AG04450 (cell line): ENCODE measurements at regions not wholly inside any gene's neighbourhood (a gene's known extent, or its start where the extent isn't known, plus 50 kb on each side); places are given as distances from the start of the nearest gene placed in this dataset.

ENCODE experiments used
- CTCF ChIA-PET: fragments of 300-600, 350-600 bp; formaldehyde crosslinking; extraction: SDS; loops from one replicate; lab custom pipeline; 2022; ENCODE audit warnings: antibody characterized with exemption, inconsistent platforms; lab: Charles Lee
- POLR2A ChIA-PET: fragments of 350-600 bp; formaldehyde crosslinking; extraction: SDS; loops from one replicate; lab custom pipeline; 2021; ENCODE audit warnings: antibody characterized with exemption, inconsistent platforms; lab: Yijun Ruan, JAX
- DNase-seq: peaks from one replicate; pipeline ENCODE4 v3.0.0-alpha.2; 2011; ENCODE audit warnings: low read depth, low spot score
- H3K27ac ChIP-seq: one replicate; pipeline ENCODE4 v1.5.1; 2012; ENCODE audit warnings: low read depth, low read length, control low read depth
- H3K27me3 ChIP-seq: one replicate; pipeline ENCODE4 v1.6.0; 2012; ENCODE audit warnings: low read length; ENCODE audit not compliant: control insufficient read depth, insufficient read depth
- H3K4me3 ChIP-seq: 2 replicates; pipeline ENCODE4 v1.5.1; 2011; ENCODE audit warnings: mild to moderate bottlenecking, low read depth, low read length, control low read depth
- H3K9me3 ChIP-seq: 2 replicates; pipeline ENCODE4 v1.5.1; 2012; ENCODE audit warnings: low read length; ENCODE audit not compliant: control insufficient read depth, insufficient read depth
- TF ChIP-seq, protein P1 (sequence below): IDR thresholded peaks from 2 replicates; pipeline ENCODE4 v1.5.1; 2011; ENCODE audit warnings: low read depth, low read length, control low read depth, inconsistent platforms

DNA sequence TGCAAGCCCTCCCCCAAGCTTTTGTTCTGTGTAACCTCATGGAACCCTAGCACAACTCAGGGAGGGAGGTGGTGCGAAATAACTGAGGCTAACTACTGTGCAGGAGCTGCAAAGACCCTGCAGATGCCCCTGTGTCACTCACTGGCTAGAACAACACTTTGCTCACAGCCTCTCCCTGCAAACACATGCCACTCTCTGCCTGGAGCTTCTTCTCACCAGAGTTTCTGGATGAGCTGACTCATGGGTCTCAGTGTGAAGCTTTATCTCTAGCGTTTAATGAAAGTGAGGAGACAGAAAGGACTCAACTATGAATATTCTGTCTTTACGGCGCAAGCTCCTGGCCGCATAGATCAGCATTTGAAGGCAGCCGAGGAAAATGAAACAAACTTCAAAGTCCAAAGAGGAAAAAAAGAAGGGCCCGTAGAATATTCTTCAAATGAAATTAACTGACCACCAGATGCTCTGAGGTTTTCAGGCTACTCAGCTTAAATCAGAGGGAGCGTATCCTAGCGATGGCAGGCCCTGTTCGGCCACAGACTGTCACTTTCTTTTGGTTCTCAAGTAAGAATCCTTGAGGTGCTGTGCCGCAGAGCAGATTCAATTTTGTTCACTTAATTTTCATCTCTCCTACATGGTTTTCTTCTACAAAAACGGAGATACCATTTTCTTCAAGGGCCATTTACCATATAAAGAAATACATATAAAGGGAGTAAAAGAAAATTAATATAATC, 77.7 kb upstream of the TAS2R1 start:
- Histone ChIP-seq H3K9me3 (no peaks in the 10 kb centered on the region), H3K27ac (no peak overlapping the region), H3K27me3 (no peaks in the 10 kb centered on the region), H3K4me3 (no peak overlapping the region)
- CTCF ChIA-PET, result no interaction called here
- DNase-seq, result no peak
- POLR2A ChIA-PET, result no interaction called here
- TF ChIP-seq, protein P1, sequence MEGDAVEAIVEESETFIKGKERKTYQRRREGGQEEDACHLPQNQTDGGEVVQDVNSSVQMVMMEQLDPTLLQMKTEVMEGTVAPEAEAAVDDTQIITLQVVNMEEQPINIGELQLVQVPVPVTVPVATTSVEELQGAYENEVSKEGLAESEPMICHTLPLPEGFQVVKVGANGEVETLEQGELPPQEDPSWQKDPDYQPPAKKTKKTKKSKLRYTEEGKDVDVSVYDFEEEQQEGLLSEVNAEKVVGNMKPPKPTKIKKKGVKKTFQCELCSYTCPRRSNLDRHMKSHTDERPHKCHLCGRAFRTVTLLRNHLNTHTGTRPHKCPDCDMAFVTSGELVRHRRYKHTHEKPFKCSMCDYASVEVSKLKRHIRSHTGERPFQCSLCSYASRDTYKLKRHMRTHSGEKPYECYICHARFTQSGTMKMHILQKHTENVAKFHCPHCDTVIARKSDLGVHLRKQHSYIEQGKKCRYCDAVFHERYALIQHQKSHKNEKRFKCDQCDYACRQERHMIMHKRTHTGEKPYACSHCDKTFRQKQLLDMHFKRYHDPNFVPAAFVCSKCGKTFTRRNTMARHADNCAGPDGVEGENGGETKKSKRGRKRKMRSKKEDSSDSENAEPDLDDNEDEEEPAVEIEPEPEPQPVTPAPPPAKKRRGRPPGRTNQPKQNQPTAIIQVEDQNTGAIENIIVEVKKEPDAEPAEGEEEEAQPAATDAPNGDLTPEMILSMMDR, result no peak

DNA sequence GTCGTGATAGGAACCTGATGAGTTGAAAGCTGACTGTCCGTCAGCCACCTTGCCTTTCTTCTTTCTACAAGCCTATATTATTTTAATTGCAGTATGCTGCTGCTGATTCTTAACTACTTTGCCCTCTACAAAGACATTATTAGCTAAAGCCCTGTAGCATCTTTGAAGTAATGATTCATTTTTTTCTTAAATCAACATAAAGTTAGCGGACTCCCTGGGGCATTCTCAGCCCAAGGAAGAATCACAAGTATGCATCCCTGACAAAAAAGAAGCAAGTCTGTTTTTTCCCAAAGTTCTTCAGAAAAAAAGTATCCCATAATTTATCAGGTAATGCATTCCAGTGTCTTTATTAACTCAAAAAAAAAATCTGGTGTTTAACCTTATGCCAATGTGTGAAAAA, 69.5 kb upstream of the TAS2R1 start:
- ChIA-PET CTCF (no interaction called here), POLR2A (no interaction called here)
- H3K9me3 ChIP-seq, result no peaks in the 10 kb centered on the region
- no peak overlapping the region for H3K4me3 ChIP-seq
- TF ChIP-seq, protein P1, result no peak
- DNase-seq, result no peak
- no peak overlapping the region for H3K27ac ChIP-seq
- no peaks in the 10 kb centered on the region for H3K27me3 ChIP-seq

DNA sequence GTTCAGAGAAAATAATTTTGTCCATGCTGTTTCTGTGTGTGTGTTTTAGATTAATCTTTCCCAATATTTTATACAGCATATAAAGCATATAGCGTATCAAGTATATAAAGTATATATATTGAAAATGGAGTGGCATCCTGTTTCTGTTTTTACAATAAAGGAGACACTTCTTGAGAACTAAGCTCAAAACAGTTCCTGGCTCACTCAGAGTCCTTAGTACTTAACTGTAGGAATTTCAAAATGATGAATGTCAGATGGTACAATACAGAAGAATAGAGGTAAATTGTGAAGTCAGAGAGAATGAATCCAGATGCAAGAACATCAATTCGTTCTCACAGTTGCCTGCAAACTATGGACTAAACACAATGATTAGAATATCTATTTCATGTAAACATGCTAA, 68.7 kb upstream of the TAS2R1 start:
- ChIA-PET POLR2A (no interaction called here), CTCF (no interaction called here)
- DNase-seq, result no peak

DNA sequence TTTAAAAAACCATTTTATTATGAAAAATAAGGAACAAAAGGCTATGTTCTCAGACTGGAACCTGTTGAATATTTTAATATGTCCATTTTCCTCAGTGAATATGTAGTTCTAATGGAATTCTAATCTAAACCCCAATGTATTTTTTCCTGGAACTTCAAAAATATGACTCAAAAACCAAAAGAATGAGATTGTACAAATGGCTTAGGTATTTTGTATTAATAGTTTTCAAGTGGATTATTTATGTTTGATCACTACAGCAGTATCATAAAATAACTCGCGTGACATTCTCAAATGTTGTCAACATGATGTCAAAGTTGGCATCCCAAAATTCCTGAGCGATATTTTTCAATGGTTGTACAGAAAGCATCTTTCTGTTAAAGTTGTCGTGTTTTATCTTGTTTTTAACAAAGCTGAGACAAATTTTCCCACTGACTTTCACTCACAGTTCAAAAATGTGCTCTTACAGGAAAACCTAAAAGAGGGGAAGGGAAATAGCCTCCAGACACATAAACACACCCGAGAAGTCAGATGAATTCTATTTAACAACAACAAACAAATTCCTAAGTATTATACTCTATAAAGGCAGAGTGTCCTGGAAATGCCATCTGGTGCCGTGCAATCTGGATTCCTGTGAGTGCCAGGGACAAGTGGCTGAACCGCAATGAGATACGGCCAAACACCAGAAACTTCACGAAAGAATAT, 68.1 kb upstream of the TAS2R1 start:
- H3K4me3 ChIP-seq, result no peak overlapping the region
- H3K27me3 ChIP-seq, result no peaks in the 10 kb centered on the region
- ChIA-PET CTCF (no interaction called here), POLR2A (no interaction called here)
- TF ChIP-seq, protein P1, result no peak
- no peaks in the 10 kb centered on the region for H3K9me3 ChIP-seq
- H3K27ac ChIP-seq, result peak overlapping the region; percentile 22
- DNase-seq, result no peak

More for the DNA sequence above, 68.7 kb upstream of the TAS2R1 start:
- Histone ChIP-seq H3K27me3 (no peaks in the 10 kb centered on the region), H3K27ac (peak overlapping the region; percentile 22), H3K4me3 (no peak overlapping the region), H3K9me3 (no peaks in the 10 kb centered on the region)
- TF ChIP-seq, protein P1, result no peak

DNA sequence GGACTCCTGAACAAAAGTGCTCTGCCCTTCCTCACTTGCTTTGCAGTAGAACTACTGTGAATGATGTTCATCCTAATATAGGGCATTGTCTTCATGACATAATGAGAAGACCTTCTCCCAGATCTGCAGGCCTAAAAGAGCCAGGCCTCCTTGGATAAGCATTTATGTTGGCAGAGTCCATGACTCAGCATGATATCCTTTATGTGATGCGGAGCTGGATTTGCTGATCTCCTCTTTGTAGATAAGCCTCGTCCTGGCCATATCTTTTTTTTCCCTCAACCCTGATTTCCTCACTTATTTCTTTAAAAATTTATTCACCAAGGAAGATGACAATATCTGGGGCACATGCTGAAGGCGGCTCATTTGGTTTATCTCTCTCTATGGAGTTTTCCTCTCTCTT, 62.4 kb upstream of the TAS2R1 start:
- no peaks in the 10 kb centered on the region for H3K27me3 ChIP-seq
- POLR2A ChIA-PET, result no interaction called here
- H3K27ac ChIP-seq, result no peak overlapping the region
- no peak overlapping the region for H3K4me3 ChIP-seq
- DNase-seq, result no peak
- H3K9me3 ChIP-seq, result no peaks in the 10 kb centered on the region
- TF ChIP-seq, protein P1, result no peak
- CTCF ChIA-PET, result no interaction called here
